NT2/D1 (cell line): ENCODE measurements at regions not wholly inside any gene's neighbourhood (a gene's known extent, or its start where the extent isn't known, plus 50 kb on each side); places are given as distances from the start of the nearest gene placed in this dataset.

Source experiments
- SUZ12 ChIP-seq: IDR thresholded peaks from 2 replicates; pipeline ENCODE4 v1.6.1; 2011; ENCODE audit not compliant: insufficient read length, insufficient read depth; ENCODE audit errors: extremely low read depth
- YY1 ChIP-seq: IDR thresholded peaks from 2 replicates; pipeline ENCODE4 v1.6.1; 2011; ENCODE audit not compliant: insufficient read length, insufficient read depth
- ZNF274 ChIP-seq: IDR thresholded peaks from 2 replicates; pipeline ENCODE4 v1.6.1; 2011; ENCODE audit warnings: mild to moderate bottlenecking, low read depth, low read length

GRCh38 chr14:65849558-65849957, 437.0 kb downstream of the FUT8 start:
- TF ChIP-seq ZNF274 (no peak), SUZ12 (no peak), YY1 (no peak)
